ENCODE measurements at regions not wholly inside any gene's neighbourhood (a gene's known extent, or its start where the extent isn't known, plus 50 kb on each side); places are given as distances from the start of the nearest gene placed in this dataset.

- no peak overlapping the region for H3K27ac ChIP-seq (ENCODE audit: low read length, poor library complexity, severe bottlenecking)
- no peak overlapping the region for H3K4ac ChIP-seq (ENCODE audit: low read depth in 1 of 2, low read length in 2 of 2)
- H3K18ac ChIP-seq (ENCODE audit: low read depth in 1 of 2, low read length in 2 of 2), result no peak overlapping the region
- H3K23ac ChIP-seq (ENCODE audit: low read length in 2 of 2), result no peak overlapping the region
- H3K79me1 ChIP-seq (replicated peaks; ENCODE audit: low read length, poor library complexity, severe bottlenecking), result no peaks in the 10 kb centered on the region
- no peak for DNase-seq
- no peak overlapping the region for H2BK120ac ChIP-seq (ENCODE audit: low read depth, low read length)
- no peak overlapping the region for H3K4me3 ChIP-seq (ENCODE audit: insufficient read depth in 1 of 2, low read depth in 1 of 2, low read length in 2 of 2)
- H3K9ac ChIP-seq (ENCODE audit: low read length), result no peak overlapping the region
- H3K36me3 ChIP-seq (ENCODE audit: control insufficient read depth in 1 of 2, insufficient read depth in 2 of 2, low read depth in 1 of 2, low read length in 2 of 2), result no peaks in the 10 kb centered on the region
- H3K14ac ChIP-seq (ENCODE audit: low read length in 2 of 2), result peak overlapping the region in 1 of 2 experiments; percentile 7
- no peak overlapping the region for H4K8ac ChIP-seq (ENCODE audit: low read length)
- no peak overlapping the region for H2AFZ ChIP-seq (ENCODE audit: low read depth, low read length)
- H3K4me2 ChIP-seq (ENCODE audit: low read length, poor library complexity, severe bottlenecking), result no peak overlapping the region
- H2BK5ac ChIP-seq (ENCODE audit: low read depth, low read length, poor library complexity, severe bottlenecking), result no peak overlapping the region
- peaks cover 11% of the 10 kb centered on the region for H3K4me1 ChIP-seq (ENCODE audit: control insufficient read depth, insufficient read depth, low read depth, low read length)
- H2AK5ac ChIP-seq (ENCODE audit: low read length, severe bottlenecking), result peak overlapping the region; percentile 70
- no peaks in the 10 kb centered on the region for H3K9me3 ChIP-seq (ENCODE audit: control insufficient read depth, low read length)
- H3K27me3 ChIP-seq (ENCODE audit: control insufficient read depth in 1 of 2, insufficient read depth in 1 of 2, low read length in 2 of 2), result peaks cover 0 to 9% of the 10 kb centered on the region in 2 experiments
- no peak overlapping the region for H4K91ac ChIP-seq (ENCODE audit: low read length)
- H2BK12ac ChIP-seq (ENCODE audit: low read length in 2 of 2), result no peak overlapping the region
- 98% methylated on average over 6 of the region's 6 CpGs for WGBS
- H2BK15ac ChIP-seq (ENCODE audit: low read depth, poor library complexity, severe bottlenecking), result no peak overlapping the region
Observed at GRCh38 chr12:105559310-105559709, 228.8 kb downstream of the C12orf75 start.

GRCh38 chr12:105561546-105562198, 231.2 kb downstream of the C12orf75 start:
- no peak overlapping the region for H3K4me2 ChIP-seq (ENCODE audit: low read length, poor library complexity, severe bottlenecking)

GRCh38 chr12:105562199-105562971, 231.9 kb downstream of the C12orf75 start:
- Histone ChIP-seq H3K36me3 (ENCODE audit: control insufficient read depth in 1 of 2, insufficient read depth in 2 of 2, low read depth in 1 of 2, low read length in 2 of 2) (no peaks in the 10 kb centered on the region), H3K9me3 (ENCODE audit: control insufficient read depth, low read length) (no peaks in the 10 kb centered on the region), H2BK120ac (ENCODE audit: low read depth, low read length) (peak overlapping the region; percentile 12), H2AK5ac (ENCODE audit: low read length, severe bottlenecking) (peak overlapping the region; percentile 91), H3K27me3 (ENCODE audit: control insufficient read depth in 1 of 2, insufficient read depth in 1 of 2, low read length in 2 of 2) (peaks cover 0 to 13% of the 10 kb centered on the region in 2 experiments), H3K27ac (ENCODE audit: low read length, poor library complexity, severe bottlenecking) (peak overlapping the region; percentile 74), H2AFZ (ENCODE audit: low read depth, low read length) (peak overlapping the region; percentile 8), H3K4me2 (ENCODE audit: low read length, poor library complexity, severe bottlenecking) (peak overlapping the region; percentile 12), H4K8ac (ENCODE audit: low read length) (no peak overlapping the region), H3K4me1 (ENCODE audit: control insufficient read depth, insufficient read depth, low read depth, low read length) (peaks cover 9% of the 10 kb centered on the region), H3K23ac (ENCODE audit: low read length in 2 of 2) (no peak overlapping the region), H2BK12ac (ENCODE audit: low read length in 2 of 2) (peak overlapping the region in 1 of 2 experiments; percentile 85), H3K14ac (ENCODE audit: low read length in 2 of 2) (no peak overlapping the region), H3K18ac (ENCODE audit: low read depth in 1 of 2, low read length in 2 of 2) (peak overlapping the region in 1 of 2 experiments; percentile 67), H3K4me3 (ENCODE audit: insufficient read depth in 1 of 2, low read depth in 1 of 2, low read length in 2 of 2) (peak overlapping the region in 1 of 2 experiments; percentile 54), H4K91ac (ENCODE audit: low read length) (no peak overlapping the region), H3K9ac (ENCODE audit: low read length) (peak overlapping the region; percentile 67), H3K79me1 (replicated peaks; ENCODE audit: low read length, poor library complexity, severe bottlenecking) (no peaks in the 10 kb centered on the region), H2BK5ac (ENCODE audit: low read depth, low read length, poor library complexity, severe bottlenecking) (peak overlapping the region; percentile 82), H2BK15ac (ENCODE audit: low read depth, poor library complexity, severe bottlenecking) (no peak overlapping the region), H3K4ac (ENCODE audit: low read depth in 1 of 2, low read length in 2 of 2) (no peak overlapping the region)
- 9% methylated on average over 24 of the region's 24 CpGs for WGBS
- peak; percentile 83 for DNase-seq

More at GRCh38 chr12:105561546-105562198, 231.2 kb downstream of the C12orf75 start:
- H4K91ac ChIP-seq (ENCODE audit: low read length), result no peak overlapping the region
- H3K36me3 ChIP-seq (ENCODE audit: control insufficient read depth in 1 of 2, insufficient read depth in 2 of 2, low read depth in 1 of 2, low read length in 2 of 2), result no peaks in the 10 kb centered on the region
- H3K4me3 ChIP-seq (ENCODE audit: insufficient read depth in 1 of 2, low read depth in 1 of 2, low read length in 2 of 2), result peak overlapping the region in 1 of 2 experiments; percentile 54
- H2BK15ac ChIP-seq (ENCODE audit: low read depth, poor library complexity, severe bottlenecking), result no peak overlapping the region
- peak; percentile 18 for DNase-seq
- no peak overlapping the region for H4K8ac ChIP-seq (ENCODE audit: low read length)
- no peaks in the 10 kb centered on the region for H3K9me3 ChIP-seq (ENCODE audit: control insufficient read depth, low read length)
- H2BK120ac ChIP-seq (ENCODE audit: low read depth, low read length), result no peak overlapping the region
- no peak overlapping the region for H3K23ac ChIP-seq (ENCODE audit: low read length in 2 of 2)
- peak overlapping the region; percentile 67 for H3K9ac ChIP-seq (ENCODE audit: low read length)
- no peak overlapping the region for H3K4ac ChIP-seq (ENCODE audit: low read depth in 1 of 2, low read length in 2 of 2)
- H2BK5ac ChIP-seq (ENCODE audit: low read depth, low read length, poor library complexity, severe bottlenecking), result peak overlapping the region; percentile 3
- peak overlapping the region; percentile 74 for H3K27ac ChIP-seq (ENCODE audit: low read length, poor library complexity, severe bottlenecking)
- peaks cover 9% of the 10 kb centered on the region for H3K4me1 ChIP-seq (ENCODE audit: control insufficient read depth, insufficient read depth, low read depth, low read length)
- peak overlapping the region in 1 of 2 experiments; percentile 85 for H2BK12ac ChIP-seq (ENCODE audit: low read length in 2 of 2)
- no peak overlapping the region for H3K14ac ChIP-seq (ENCODE audit: low read length in 2 of 2)
- H2AFZ ChIP-seq (ENCODE audit: low read depth, low read length), result peak overlapping the region; percentile 8
- peak overlapping the region; percentile 36 for H2AK5ac ChIP-seq (ENCODE audit: low read length, severe bottlenecking)
- H3K18ac ChIP-seq (ENCODE audit: low read depth in 1 of 2, low read length in 2 of 2), result peak overlapping the region in 1 of 2 experiments; percentile 67
- H3K79me1 ChIP-seq (replicated peaks; ENCODE audit: low read length, poor library complexity, severe bottlenecking), result no peaks in the 10 kb centered on the region
- H3K27me3 ChIP-seq (ENCODE audit: control insufficient read depth in 1 of 2, insufficient read depth in 1 of 2, low read length in 2 of 2), result peaks cover 0 to 9% of the 10 kb centered on the region in 2 experiments
- WGBS, result 65% methylated on average over 7 of the region's 7 CpGs

GRCh38 chr12:105567061-105567460, 236.6 kb downstream of the C12orf75 start:
- 88% methylated on average over 1 of the region's 1 CpG for WGBS
- H3K27me3 ChIP-seq (ENCODE audit: control insufficient read depth in 1 of 2, insufficient read depth in 1 of 2, low read length in 2 of 2), result peaks cover 0 to 11% of the 10 kb centered on the region in 2 experiments
- H2BK15ac ChIP-seq (ENCODE audit: low read depth, poor library complexity, severe bottlenecking), result peak overlapping the region; percentile 49
- H4K8ac ChIP-seq (ENCODE audit: low read length), result no peak overlapping the region
- no peak overlapping the region for H2AFZ ChIP-seq (ENCODE audit: low read depth, low read length)
- no peak overlapping the region for H3K18ac ChIP-seq (ENCODE audit: low read depth in 1 of 2, low read length in 2 of 2)
- no peak overlapping the region for H2BK12ac ChIP-seq (ENCODE audit: low read length in 2 of 2)
- H3K4me1 ChIP-seq (ENCODE audit: control insufficient read depth, insufficient read depth, low read depth, low read length), result peaks cover 7% of the 10 kb centered on the region
- H3K14ac ChIP-seq (ENCODE audit: low read length in 2 of 2), result no peak overlapping the region
- no peak overlapping the region for H2BK5ac ChIP-seq (ENCODE audit: low read depth, low read length, poor library complexity, severe bottlenecking)
- H3K9ac ChIP-seq (ENCODE audit: low read length), result no peak overlapping the region
- no peak overlapping the region for H3K4me3 ChIP-seq (ENCODE audit: insufficient read depth in 1 of 2, low read depth in 1 of 2, low read length in 2 of 2)
- no peaks in the 10 kb centered on the region for H3K79me1 ChIP-seq (replicated peaks; ENCODE audit: low read length, poor library complexity, severe bottlenecking)
- H2BK120ac ChIP-seq (ENCODE audit: low read depth, low read length), result no peak overlapping the region
- H4K91ac ChIP-seq (ENCODE audit: low read length), result no peak overlapping the region
- no peaks in the 10 kb centered on the region for H3K9me3 ChIP-seq (ENCODE audit: control insufficient read depth, low read length)
- H2AK5ac ChIP-seq (ENCODE audit: low read length, severe bottlenecking), result no peak overlapping the region
- H3K27ac ChIP-seq (ENCODE audit: low read length, poor library complexity, severe bottlenecking), result no peak overlapping the region
- H3K4me2 ChIP-seq (ENCODE audit: low read length, poor library complexity, severe bottlenecking), result no peak overlapping the region
- H3K23ac ChIP-seq (ENCODE audit: low read length in 2 of 2), result no peak overlapping the region
- H3K4ac ChIP-seq (ENCODE audit: low read depth in 1 of 2, low read length in 2 of 2), result no peak overlapping the region
- no peaks in the 10 kb centered on the region for H3K36me3 ChIP-seq (ENCODE audit: control insufficient read depth in 1 of 2, insufficient read depth in 2 of 2, low read depth in 1 of 2, low read length in 2 of 2)
- DNase-seq, result no peak

All from mesenchymal stem cell (in vitro differentiated cells and primary cell).